ENCODE measurements at regions not wholly inside any gene's neighbourhood (a gene's known extent, or its start where the extent isn't known, plus 50 kb on each side); places are given as distances from the start of the nearest gene placed in this dataset.

GRCh38 chr2:82289446-82289845 is 1984.9 kb upstream of the LRRTM1 start:
- Mint-ChIP-seq H3K27ac (no peak overlapping the region), H3K27me3 (no peaks in the 10 kb centered on the region)
- CTCF ChIA-PET = no interaction called here

GRCh38 chr2:82283075-82283474 is 1978.5 kb upstream of the LRRTM1 start:
- ChIA-PET POLR2A (no interaction called here), CTCF (no interaction called here)
- Mint-ChIP-seq H3K27ac (no peak overlapping the region), H3K4me3 (no peak overlapping the region), H3K27me3 (no peaks in the 10 kb centered on the region), H3K36me3 (ENCODE audit: low read depth) (no peaks in the 10 kb centered on the region), H3K4me1 (ENCODE audit: low read depth) (no peaks in the 10 kb centered on the region), H3K9me3 (peaks cover 14% of the 10 kb centered on the region)
- ATAC-seq (no peak), DNase-seq (no peak)
- intact Hi-C loops (cut with micrococcal nuclease) = no loop called here
- TF ChIP-seq CTCF (IDR thresholded peaks at IDR 0.05) = no peak

More at GRCh38 chr2:82289446-82289845, 1984.9 kb upstream of the LRRTM1 start:
- Mint-ChIP-seq H3K9me3 (peaks cover 17% of the 10 kb centered on the region), H3K4me3 (no peak overlapping the region), H3K4me1 (ENCODE audit: low read depth) (no peaks in the 10 kb centered on the region), H3K36me3 (ENCODE audit: low read depth) (no peaks in the 10 kb centered on the region)
- ATAC-seq (no peak), DNase-seq (no peak)
- intact Hi-C loops (cut with micrococcal nuclease) = no loop called here
- POLR2A ChIA-PET = no interaction called here
- TF ChIP-seq CTCF (IDR thresholded peaks at IDR 0.05) = no peak

- no peak for DNase-seq
- ChIA-PET POLR2A (no interaction called here), CTCF (no interaction called here)
- no peaks in the 10 kb centered on the region for H3K27me3 Mint-ChIP-seq
- no peak overlapping the region for H3K4me3 Mint-ChIP-seq
- intact Hi-C loops (cut with micrococcal nuclease) = no loop called here
- no peak for ATAC-seq
- no peaks in the 10 kb centered on the region for H3K36me3 Mint-ChIP-seq (ENCODE audit: low read depth)
- TF ChIP-seq CTCF (IDR thresholded peaks at IDR 0.05) = no peak
- no peak overlapping the region for H3K27ac Mint-ChIP-seq
- peaks cover 13% of the 10 kb centered on the region for H3K9me3 Mint-ChIP-seq
- no peaks in the 10 kb centered on the region for H3K4me1 Mint-ChIP-seq (ENCODE audit: low read depth)
Measured at GRCh38 chr2:82282111-82282882, 1977.7 kb upstream of the LRRTM1 start.

GRCh38 chr2:82279367-82279766 is 1974.8 kb upstream of the LRRTM1 start:
- ChIA-PET POLR2A (no interaction called here), CTCF (no interaction called here)
- Mint-ChIP-seq H3K4me1 (ENCODE audit: low read depth) (no peaks in the 10 kb centered on the region), H3K27me3 (no peaks in the 10 kb centered on the region), H3K36me3 (ENCODE audit: low read depth) (no peaks in the 10 kb centered on the region), H3K27ac (no peak overlapping the region), H3K9me3 (peaks cover 5% of the 10 kb centered on the region), H3K4me3 (no peak overlapping the region)
- DNase-seq (no peak), ATAC-seq (no peak)
- no peak for TF ChIP-seq CTCF (IDR thresholded peaks at IDR 0.05)
- intact Hi-C loops (cut with micrococcal nuclease) = no loop called here

GRCh38 chr2:82278416-82278815 is 1973.9 kb upstream of the LRRTM1 start:
- TF ChIP-seq CTCF (IDR thresholded peaks at IDR 0.05) = no peak
- intact Hi-C loops (cut with micrococcal nuclease) = no loop called here
- Mint-ChIP-seq H3K4me1 (ENCODE audit: low read depth) (no peaks in the 10 kb centered on the region), H3K27ac (no peak overlapping the region), H3K4me3 (no peak overlapping the region), H3K36me3 (ENCODE audit: low read depth) (no peaks in the 10 kb centered on the region), H3K27me3 (no peaks in the 10 kb centered on the region), H3K9me3 (peaks cover 6% of the 10 kb centered on the region)
- ChIA-PET CTCF (no interaction called here), POLR2A (no interaction called here)
- no peak for DNase-seq
- no peak for ATAC-seq

Measured in activated CD8-positive, alpha-beta T cell treated with anti-CD3 and anti-CD28 coated beads for 36 hours (primary cell).